ENCODE measurements at regions not wholly inside any gene's neighbourhood (a gene's known extent, or its start where the extent isn't known, plus 50 kb on each side); places are given as distances from the start of the nearest gene placed in this dataset.

GRCh38 chr1:221641811-221642210 is 100.1 kb downstream of the DUSP10 start:
- no peak for DNase-seq (ENCODE audit: extremely low read depth in 1 of 2, low read depth in 1 of 2)

GRCh38 chr1:221643404-221644144 is 98.3 kb downstream of the DUSP10 start:
- DNase-seq (ENCODE audit: extremely low read depth in 1 of 2, low read depth in 1 of 2): no peak

- DNase-seq (ENCODE audit: extremely low read depth in 1 of 2, low read depth in 1 of 2): no peak
Observed at GRCh38 chr1:221644145-221644448, 97.8 kb downstream of the DUSP10 start.

GRCh38 chr1:221644663-221645258 is 97.1 kb downstream of the DUSP10 start:
- no peak for DNase-seq (ENCODE audit: extremely low read depth in 1 of 2, low read depth in 1 of 2)

- no peak for DNase-seq (ENCODE audit: extremely low read depth in 1 of 2, low read depth in 1 of 2)
Observed at GRCh38 chr1:221648201-221648600, 93.7 kb downstream of the DUSP10 start.

Measured in stimulated activated CD8-positive, alpha-beta memory T cell treated with anti-CD3 and anti-CD28 coated beads, Interleukin-7, amount 100 ng/mL, for 48 hours (primary cell).